Stimulated activated CD8-positive, alpha-beta memory T cell treated with anti-CD3 and anti-CD28 coated beads, Interleukin-7, amount 100 ng/mL, for 4 hours (primary cell): ENCODE measurements at regions not wholly inside any gene's neighbourhood (a gene's known extent, or its start where the extent isn't known, plus 50 kb on each side); places are given as distances from the start of the nearest gene placed in this dataset.
"Not testable (repeated sequence)": the region's sequence is repeated elsewhere in the genome, so short reads cannot be mapped to it uniquely, and the experiment has no call there.

Experiments
- DNase-seq, 2 donors: peaks; one replicate each; pipeline ENCODE4 v3.0.0-alpha.2; 2020; ENCODE audit warnings: low read depth in 2 of 2

- DNase-seq, result not testable (repeated sequence)
Measured at GRCh38 chr7:80292634-80293033, 158.0 kb downstream of the GNAI1 start.

GRCh38 chr7:80288175-80289122, 153.8 kb downstream of the GNAI1 start:
- no peak for DNase-seq

GRCh38 chr7:80287400-80288174, 153.0 kb downstream of the GNAI1 start:
- no peak for DNase-seq

GRCh38 chr7:80286611-80287010, 152.0 kb downstream of the GNAI1 start:
- DNase-seq, result no peak

- no peak for DNase-seq
Measured at GRCh38 chr7:80284855-80285254, 150.2 kb downstream of the GNAI1 start.

GRCh38 chr7:80279760-80280159, 145.1 kb downstream of the GNAI1 start:
- no peak for DNase-seq

GRCh38 chr7:80278737-80279136, 144.1 kb downstream of the GNAI1 start:
- DNase-seq, result no peak

- DNase-seq, result no peak
Measured at GRCh38 chr7:80277434-80278427, 143.1 kb downstream of the GNAI1 start.
